Astrocyte (in vitro differentiated cells and primary cell): ENCODE measurements at regions not wholly inside any gene's neighbourhood (a gene's known extent, or its start where the extent isn't known, plus 50 kb on each side); places are given as distances from the start of the nearest gene placed in this dataset.

Experiments used
- DNase-seq: peaks from one replicate; pipeline ENCODE4 v3.0.0-alpha.2; 2010; ENCODE audit warnings: low read depth
- FAIRE-seq: peaks from 2 replicates; lab custom pipeline; 2011; peaks lifted over from hg19 to GRCh38; lab: Jason Lieb, UNC
- H2AFZ ChIP-seq: 2 replicates; pipeline ENCODE4 v1.6.0; 2012; ENCODE audit warnings: low read depth, low read length, inconsistent platforms
- H3K27ac ChIP-seq: 2 replicates; pipeline ENCODE4 v1.5.1; 2011; ENCODE audit warnings: low read depth, low read length, inconsistent platforms
- H3K27me3 ChIP-seq: 2 replicates; pipeline ENCODE4 v1.6.0; 2011; ENCODE audit warnings: low read length, inconsistent platforms; ENCODE audit not compliant: insufficient read depth
- H3K36me3 ChIP-seq: 2 replicates; pipeline ENCODE4 v1.5.1; 2011; ENCODE audit warnings: low read length, inconsistent platforms; ENCODE audit not compliant: insufficient read depth
- H3K4me1 ChIP-seq: 2 replicates; pipeline ENCODE4 v1.5.1; 2011; ENCODE audit warnings: low read length, inconsistent platforms; ENCODE audit not compliant: insufficient read depth
- H3K4me2 ChIP-seq: 2 replicates; pipeline ENCODE4 v1.6.0; 2012; ENCODE audit warnings: low read length, inconsistent platforms
- H3K4me3 ChIP-seq: 2 replicates; pipeline ENCODE4 v1.5.1; 2011; ENCODE audit warnings: low read depth, mild to moderate bottlenecking, low read length, inconsistent platforms; ENCODE audit not compliant: insufficient read depth
- H3K79me2 ChIP-seq: 2 replicates; pipeline ENCODE4 v1.6.0; 2012; ENCODE audit warnings: mild to moderate bottlenecking, low read length, inconsistent platforms; ENCODE audit not compliant: insufficient read depth
- H3K9ac ChIP-seq: 2 replicates; pipeline ENCODE4 v1.6.0; 2012; ENCODE audit warnings: mild to moderate bottlenecking, low read length, inconsistent platforms
- H3K9me3 ChIP-seq: 2 replicates; pipeline ENCODE4 v1.5.1; 2012; ENCODE audit warnings: low read depth, mild to moderate bottlenecking, low read length, inconsistent platforms; ENCODE audit not compliant: insufficient read depth
- H4K20me1 ChIP-seq: 2 replicates; pipeline ENCODE4 v1.6.0; 2012; ENCODE audit warnings: low read length, inconsistent platforms; ENCODE audit not compliant: insufficient read depth
- H3K27ac Mint-ChIP-seq: one replicate; pipeline ENCODE4 v1.8.0; 2021; ENCODE audit warnings: mild to moderate bottlenecking, mixed read lengths; ENCODE audit not compliant: unreplicated experiment
- H3K27me3 Mint-ChIP-seq: one replicate; pipeline ENCODE4 v1.8.0; 2021; ENCODE audit warnings: low read depth, mixed read lengths; ENCODE audit not compliant: unreplicated experiment
- H3K36me3 Mint-ChIP-seq: one replicate; pipeline ENCODE4 v1.8.0; 2021; ENCODE audit warnings: low read depth, mixed read lengths; ENCODE audit not compliant: unreplicated experiment
- H3K4me1 Mint-ChIP-seq: one replicate; pipeline ENCODE4 v1.8.0; 2021; ENCODE audit warnings: low read depth, mixed read lengths; ENCODE audit not compliant: unreplicated experiment
- H3K4me3 Mint-ChIP-seq: one replicate; pipeline ENCODE4 v1.8.0; 2021; ENCODE audit warnings: mild to moderate bottlenecking, moderate library complexity, mixed read lengths; ENCODE audit not compliant: unreplicated experiment
- H3K9me3 Mint-ChIP-seq: one replicate; pipeline ENCODE4 v1.8.0; 2021; ENCODE audit warnings: mild to moderate bottlenecking, mixed read lengths; ENCODE audit not compliant: unreplicated experiment
- EZH2 ChIP-seq: IDR thresholded peaks from 2 replicates; pipeline ENCODE4 v1.6.1; 2012; ENCODE audit warnings: mild to moderate bottlenecking, low read length, inconsistent platforms; ENCODE audit not compliant: insufficient read depth
- TF ChIP-seq, protein P1 (sequence below): IDR thresholded peaks from 2 replicates; pipeline ENCODE4 v1.5.1; 2011; ENCODE audit warnings: low read depth, mild to moderate bottlenecking, inconsistent platforms, low read length, moderate library complexity; ENCODE audit not compliant: insufficient read depth

DNA sequence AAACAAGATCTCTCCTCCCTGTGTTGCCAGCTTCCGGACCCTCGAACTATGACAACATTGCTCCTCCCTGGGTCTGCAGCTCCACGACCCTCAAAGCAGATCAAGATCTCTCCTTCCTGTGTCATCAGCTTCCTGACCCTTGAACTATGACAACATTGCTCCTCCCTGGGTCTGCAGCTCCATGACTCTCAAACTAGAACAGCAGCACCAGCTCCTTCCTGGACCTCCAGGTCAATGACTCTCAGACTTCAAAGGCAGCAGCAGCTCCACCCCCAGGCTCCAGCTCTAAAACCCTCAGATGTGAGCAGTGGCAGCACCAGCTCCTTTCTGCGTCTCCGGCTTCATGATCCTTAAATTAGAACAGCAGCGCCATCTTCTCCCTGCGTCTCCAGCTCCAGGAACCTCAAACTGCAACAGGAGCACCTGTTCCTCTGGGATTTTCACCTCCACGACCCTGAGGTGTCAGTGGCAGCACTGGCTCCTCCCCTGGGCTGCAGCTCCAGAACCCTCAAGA is 341.0 kb upstream of the SULF2 start:
- Mint-ChIP-seq H3K9me3 (peaks cover 10% of the 10 kb centered on the region), H3K4me1 (peaks cover 13% of the 10 kb centered on the region), H3K4me3 (no peak overlapping the region), H3K27me3 (peaks cover 16% of the 10 kb centered on the region), H3K36me3 (no peaks in the 10 kb centered on the region), H3K27ac (no peak overlapping the region)
- DNase-seq: no peak
- no peak for FAIRE-seq
- Histone ChIP-seq H3K36me3 (no peaks in the 10 kb centered on the region), H3K4me3 (no peak overlapping the region), H3K79me2 (no peaks in the 10 kb centered on the region), H2AFZ (no peak overlapping the region), H3K27ac (no peak overlapping the region), H3K4me1 (no peaks in the 10 kb centered on the region), H3K27me3 (peaks cover 5% of the 10 kb centered on the region), H3K4me2 (no peak overlapping the region), H4K20me1 (no peaks in the 10 kb centered on the region), H3K9me3 (no peaks in the 10 kb centered on the region), H3K9ac (no peak overlapping the region)
- TF ChIP-seq, protein P1, sequence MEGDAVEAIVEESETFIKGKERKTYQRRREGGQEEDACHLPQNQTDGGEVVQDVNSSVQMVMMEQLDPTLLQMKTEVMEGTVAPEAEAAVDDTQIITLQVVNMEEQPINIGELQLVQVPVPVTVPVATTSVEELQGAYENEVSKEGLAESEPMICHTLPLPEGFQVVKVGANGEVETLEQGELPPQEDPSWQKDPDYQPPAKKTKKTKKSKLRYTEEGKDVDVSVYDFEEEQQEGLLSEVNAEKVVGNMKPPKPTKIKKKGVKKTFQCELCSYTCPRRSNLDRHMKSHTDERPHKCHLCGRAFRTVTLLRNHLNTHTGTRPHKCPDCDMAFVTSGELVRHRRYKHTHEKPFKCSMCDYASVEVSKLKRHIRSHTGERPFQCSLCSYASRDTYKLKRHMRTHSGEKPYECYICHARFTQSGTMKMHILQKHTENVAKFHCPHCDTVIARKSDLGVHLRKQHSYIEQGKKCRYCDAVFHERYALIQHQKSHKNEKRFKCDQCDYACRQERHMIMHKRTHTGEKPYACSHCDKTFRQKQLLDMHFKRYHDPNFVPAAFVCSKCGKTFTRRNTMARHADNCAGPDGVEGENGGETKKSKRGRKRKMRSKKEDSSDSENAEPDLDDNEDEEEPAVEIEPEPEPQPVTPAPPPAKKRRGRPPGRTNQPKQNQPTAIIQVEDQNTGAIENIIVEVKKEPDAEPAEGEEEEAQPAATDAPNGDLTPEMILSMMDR: no peak
- TF ChIP-seq EZH2: no peak

DNA sequence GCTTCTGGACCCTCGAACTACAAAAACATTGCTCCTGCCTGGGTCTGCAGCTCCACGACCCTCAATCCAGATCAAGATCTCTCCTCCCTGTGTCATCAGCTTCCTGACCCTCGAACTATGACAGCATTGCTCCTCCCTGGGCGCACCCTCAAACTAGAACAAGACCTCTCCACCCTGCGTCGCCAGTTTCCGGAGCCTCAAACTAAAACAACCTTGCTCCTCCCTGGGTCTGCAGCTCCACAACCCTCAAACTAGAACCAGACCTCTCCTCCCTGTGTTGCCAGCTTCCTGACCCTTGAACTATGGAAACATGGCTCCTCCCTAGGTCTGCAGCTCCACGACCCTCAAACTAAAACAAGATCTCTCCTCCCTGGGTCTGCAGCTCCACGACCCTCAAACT is 339.7 kb upstream of the SULF2 start:
- no peaks in the 10 kb centered on the region for H3K9me3 ChIP-seq
- no peak overlapping the region for H2AFZ ChIP-seq
- no peak overlapping the region for H3K4me3 ChIP-seq
- DNase-seq: no peak
- H3K9me3 Mint-ChIP-seq: peaks cover 11% of the 10 kb centered on the region
- H3K27ac ChIP-seq: no peak overlapping the region
- H3K4me1 ChIP-seq: no peaks in the 10 kb centered on the region
- no peak overlapping the region for H3K27ac Mint-ChIP-seq
- TF ChIP-seq, protein P1: no peak
- no peak for TF ChIP-seq EZH2
- H3K4me2 ChIP-seq: no peak overlapping the region
- H3K36me3 Mint-ChIP-seq: no peaks in the 10 kb centered on the region
- FAIRE-seq: no peak
- peaks cover 25% of the 10 kb centered on the region for H3K27me3 Mint-ChIP-seq
- H3K9ac ChIP-seq: no peak overlapping the region
- H3K79me2 ChIP-seq: no peaks in the 10 kb centered on the region
- H3K4me3 Mint-ChIP-seq: no peak overlapping the region
- H3K4me1 Mint-ChIP-seq: peaks cover 13% of the 10 kb centered on the region
- H3K36me3 ChIP-seq: no peaks in the 10 kb centered on the region
- H3K27me3 ChIP-seq: peaks cover 5% of the 10 kb centered on the region
- no peaks in the 10 kb centered on the region for H4K20me1 ChIP-seq

DNA sequence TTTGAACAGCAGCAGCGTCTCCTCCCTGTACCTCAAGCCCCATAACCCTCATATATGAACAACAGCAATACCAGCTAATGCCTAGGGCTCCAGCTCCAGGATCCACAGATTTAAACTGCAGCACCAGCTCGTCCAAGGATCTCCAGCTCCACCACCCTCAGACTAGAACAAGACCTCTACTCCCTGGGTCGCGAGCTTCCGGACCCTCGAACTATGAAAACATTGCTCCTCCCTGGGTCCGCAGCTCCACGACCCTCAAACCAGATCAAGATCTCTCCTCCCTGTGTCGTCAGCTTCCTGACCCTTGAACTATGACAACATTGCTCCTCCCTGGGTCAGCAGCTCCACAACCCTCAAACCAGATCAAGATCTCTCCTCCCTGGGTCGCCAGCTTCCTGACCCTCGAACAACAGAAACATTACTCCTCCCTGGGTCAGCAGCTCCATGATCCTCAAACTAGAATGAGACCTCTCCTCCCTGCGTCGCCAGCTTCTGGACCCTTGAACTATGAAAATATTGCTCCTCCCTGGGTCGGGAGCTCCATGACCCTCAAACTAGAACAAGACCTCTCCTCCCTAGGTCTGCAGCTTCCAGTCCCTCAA is 339.0 kb upstream of the SULF2 start:
- peaks cover 7% of the 10 kb centered on the region for H3K4me1 Mint-ChIP-seq
- no peaks in the 10 kb centered on the region for H4K20me1 ChIP-seq
- H3K79me2 ChIP-seq: no peaks in the 10 kb centered on the region
- H3K4me1 ChIP-seq: no peaks in the 10 kb centered on the region
- no peak overlapping the region for H3K4me3 Mint-ChIP-seq
- peaks cover 29% of the 10 kb centered on the region for H3K27me3 Mint-ChIP-seq
- no peak overlapping the region for H3K4me2 ChIP-seq
- no peak overlapping the region for H3K27ac Mint-ChIP-seq
- no peaks in the 10 kb centered on the region for H3K9me3 ChIP-seq
- no peak for FAIRE-seq
- no peak for TF ChIP-seq EZH2
- TF ChIP-seq, protein P1: no peak
- H3K36me3 Mint-ChIP-seq: no peaks in the 10 kb centered on the region
- no peak overlapping the region for H2AFZ ChIP-seq
- H3K4me3 ChIP-seq: no peak overlapping the region
- H3K36me3 ChIP-seq: no peaks in the 10 kb centered on the region
- H3K27ac ChIP-seq: no peak overlapping the region
- H3K9me3 Mint-ChIP-seq: peaks cover 11% of the 10 kb centered on the region
- H3K27me3 ChIP-seq: peaks cover 5% of the 10 kb centered on the region
- no peak for DNase-seq
- no peak overlapping the region for H3K9ac ChIP-seq
